SK-N-SH treated with all-trans-retinoic acid at 6 μM for 48 hours (cell line): ENCODE measurements at regions not wholly inside any gene's neighbourhood (a gene's known extent, or its start where the extent isn't known, plus 50 kb on each side); places are given as distances from the start of the nearest gene placed in this dataset.

ENCODE experiments used
- CREB5 ChIP-seq: fragments of 250-450 bp; sonication (Bioruptor Pico); IDR thresholded peaks from 2 replicates; pipeline ENCODE4 v1.5.1; 2020; ENCODE audit warnings: low read depth, mild to moderate bottlenecking, moderate library complexity
- ISL1 ChIP-seq: fragments of 250-450 bp; sonication (Bioruptor Pico); IDR thresholded peaks from 2 replicates; pipeline ENCODE4 v2.1.2; 2022; ENCODE audit warnings: mild to moderate bottlenecking, moderate library complexity
- TCF4 ChIP-seq: fragments of 250-450 bp; sonication (Bioruptor Pico); IDR thresholded peaks from 2 replicates; pipeline ENCODE4 v1.8.0; 2021; ENCODE audit warnings: mild to moderate bottlenecking, moderate library complexity, borderline replicate concordance
- TF ChIP-seq, protein P1 (sequence below): fragments of 250-450 bp; sonication (Bioruptor Pico); IDR thresholded peaks from 2 replicates; pipeline ENCODE4 v1.5.1; 2021; ENCODE audit warnings: mild to moderate bottlenecking, moderate library complexity

DNA sequence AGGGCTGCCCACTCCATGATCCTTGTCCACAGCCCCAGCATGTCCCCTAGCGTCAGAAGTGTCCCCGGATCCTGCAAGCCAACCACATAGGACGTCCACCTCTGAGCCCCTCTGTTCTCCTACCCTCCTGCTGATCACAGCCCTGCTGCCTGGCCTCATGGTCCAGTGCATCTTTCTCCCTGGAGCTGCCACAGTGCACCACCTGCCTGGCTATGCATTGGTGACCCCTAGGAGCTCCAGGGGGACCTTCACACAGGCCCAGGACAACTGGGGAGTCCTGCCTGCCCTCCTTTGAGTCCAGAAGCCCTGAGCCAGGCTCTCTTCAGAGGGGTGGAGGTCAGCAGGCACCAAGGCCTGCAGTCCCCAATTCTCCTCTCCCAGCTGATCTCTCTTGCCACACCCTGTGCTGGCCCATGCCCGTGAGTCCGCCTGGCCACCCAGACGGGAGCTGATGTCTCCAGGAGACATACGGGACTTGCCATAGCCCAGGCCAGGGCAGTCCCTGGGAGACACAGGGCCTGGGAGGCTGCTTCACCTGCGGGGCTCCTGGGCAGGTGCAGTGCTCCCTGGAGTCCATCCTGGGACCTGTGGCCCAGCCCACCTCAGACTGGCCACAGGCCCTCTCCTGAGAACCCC, 77.4 kb upstream of the RET start:
- TF ChIP-seq, protein P1, sequence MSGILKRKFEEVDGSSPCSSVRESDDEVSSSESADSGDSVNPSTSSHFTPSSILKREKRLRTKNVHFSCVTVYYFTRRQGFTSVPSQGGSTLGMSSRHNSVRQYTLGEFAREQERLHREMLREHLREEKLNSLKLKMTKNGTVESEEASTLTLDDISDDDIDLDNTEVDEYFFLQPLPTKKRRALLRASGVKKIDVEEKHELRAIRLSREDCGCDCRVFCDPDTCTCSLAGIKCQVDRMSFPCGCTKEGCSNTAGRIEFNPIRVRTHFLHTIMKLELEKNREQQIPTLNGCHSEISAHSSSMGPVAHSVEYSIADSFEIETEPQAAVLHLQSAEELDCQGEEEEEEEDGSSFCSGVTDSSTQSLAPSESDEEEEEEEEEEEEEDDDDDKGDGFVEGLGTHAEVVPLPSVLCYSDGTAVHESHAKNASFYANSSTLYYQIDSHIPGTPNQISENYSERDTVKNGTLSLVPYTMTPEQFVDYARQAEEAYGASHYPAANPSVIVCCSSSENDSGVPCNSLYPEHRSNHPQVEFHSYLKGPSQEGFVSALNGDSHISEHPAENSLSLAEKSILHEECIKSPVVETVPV (CRISPR knock-in tag), result no peak
- TF ChIP-seq TCF4 (no peak), ISL1 (CRISPR knock-in tag) (no peak), CREB5 (no peak)
